ENCODE measurements at regions not wholly inside any gene's neighbourhood (a gene's known extent, or its start where the extent isn't known, plus 50 kb on each side); places are given as distances from the start of the nearest gene placed in this dataset.
"Not testable (repeated sequence)": the region's sequence is repeated elsewhere in the genome, so short reads cannot be mapped to it uniquely, and the experiment has no call there.

GRCh38 chr14:106185837-106186233 lies 659.5 kb downstream of the TMEM121 start:
- Histone ChIP-seq H3K4me1 (ENCODE audit: control insufficient read depth, low read length) (peaks cover 12% of the 10 kb centered on the region), H3K36me3 (ENCODE audit: control insufficient read depth, low read length) (no peaks in the 10 kb centered on the region), H3F3A (ENCODE audit: control insufficient read depth, insufficient read depth) (no peaks in the 10 kb centered on the region), H3K9me3 (ENCODE audit: control insufficient read depth, insufficient read depth, low read length) (no peaks in the 10 kb centered on the region), H4K20me1 (ENCODE audit: control insufficient read depth, insufficient read depth, low read depth, low read length) (no peaks in the 10 kb centered on the region), H3K27ac (ENCODE audit: low read depth, low read length) (no peak overlapping the region), H3K4me2 (ENCODE audit: low read length) (peak overlapping the region; percentile 35), H3K9me2 (replicated peaks; ENCODE audit: control insufficient read depth, low read length) (no peaks in the 10 kb centered on the region), H3K79me2 (ENCODE audit: control insufficient read depth, low read length) (no peaks in the 10 kb centered on the region), H3K4me3 (ENCODE audit: low read length) (no peak overlapping the region), H3K27me3 (ENCODE audit: control insufficient read depth, low read length) (no peaks in the 10 kb centered on the region)
- TF ChIP-seq EZH2phosphoT487 (IDR thresholded peaks at IDR 0.05; ENCODE audit: borderline replicate concordance, low read length): no peak
- peak; percentile 79 for TF ChIP-seq CTCF (IDR thresholded peaks at IDR 0.05; ENCODE audit: low read depth, low read length, poor library complexity, severe bottlenecking)

GRCh38 chr14:106187216-106187615 lies 660.8 kb downstream of the TMEM121 start:
- Histone ChIP-seq H3K4me2 (ENCODE audit: low read length) (no peak overlapping the region), H3K9me3 (ENCODE audit: control insufficient read depth, insufficient read depth, low read length) (no peaks in the 10 kb centered on the region), H3K4me1 (ENCODE audit: control insufficient read depth, low read length) (peaks cover 12% of the 10 kb centered on the region), H3F3A (ENCODE audit: control insufficient read depth, insufficient read depth) (no peaks in the 10 kb centered on the region), H4K20me1 (ENCODE audit: control insufficient read depth, insufficient read depth, low read depth, low read length) (no peaks in the 10 kb centered on the region), H3K36me3 (ENCODE audit: control insufficient read depth, low read length) (no peaks in the 10 kb centered on the region), H3K27ac (ENCODE audit: low read depth, low read length) (no peak overlapping the region), H3K79me2 (ENCODE audit: control insufficient read depth, low read length) (no peaks in the 10 kb centered on the region), H3K4me3 (ENCODE audit: low read length) (no peak overlapping the region), H3K9me2 (replicated peaks; ENCODE audit: control insufficient read depth, low read length) (no peaks in the 10 kb centered on the region), H3K27me3 (ENCODE audit: control insufficient read depth, low read length) (no peaks in the 10 kb centered on the region)
- TF ChIP-seq CTCF (IDR thresholded peaks at IDR 0.05; ENCODE audit: low read depth, low read length, poor library complexity, severe bottlenecking): no peak
- TF ChIP-seq EZH2phosphoT487 (IDR thresholded peaks at IDR 0.05; ENCODE audit: borderline replicate concordance, low read length): no peak

GRCh38 chr14:106192701-106193100 lies 666.3 kb downstream of the TMEM121 start:
- H3K9me3 ChIP-seq (ENCODE audit: control insufficient read depth, insufficient read depth, low read length); H3K79me2 ChIP-seq (ENCODE audit: control insufficient read depth, low read length); H3K4me3 ChIP-seq (ENCODE audit: low read length): not testable (repeated sequence)

DNA sequence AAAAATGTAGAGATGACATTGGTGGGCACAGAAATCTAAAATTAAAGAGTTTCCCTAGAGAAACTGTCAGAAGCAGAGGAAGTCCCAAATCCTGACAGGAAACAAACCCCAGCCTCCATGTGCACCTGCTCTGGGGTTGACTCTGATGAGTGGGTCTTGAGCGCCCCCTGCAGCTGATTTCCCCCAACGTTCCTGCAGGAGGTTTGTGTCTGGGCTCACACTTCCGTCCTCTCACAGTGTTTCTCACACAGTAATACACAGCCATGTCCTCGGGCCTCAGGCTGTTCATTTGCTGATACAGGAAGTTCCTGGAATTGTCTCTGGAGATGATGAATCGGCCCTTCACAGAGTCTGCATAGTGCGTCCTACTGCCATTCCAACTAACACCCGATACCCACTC lies 670.1 kb downstream of the TMEM121 start:
- not testable (repeated sequence) for H3K4me1 ChIP-seq (ENCODE audit: control insufficient read depth, low read length); H3K9me2 ChIP-seq (replicated peaks; ENCODE audit: control insufficient read depth, low read length); H3K27ac ChIP-seq (ENCODE audit: low read depth, low read length); H3K4me3 ChIP-seq (ENCODE audit: low read length); H3F3A ChIP-seq (ENCODE audit: control insufficient read depth, insufficient read depth); H3K27me3 ChIP-seq (ENCODE audit: control insufficient read depth, low read length); H3K79me2 ChIP-seq (ENCODE audit: control insufficient read depth, low read length); H3K9me3 ChIP-seq (ENCODE audit: control insufficient read depth, insufficient read depth, low read length); H4K20me1 ChIP-seq (ENCODE audit: control insufficient read depth, insufficient read depth, low read depth, low read length); H3K4me2 ChIP-seq (ENCODE audit: low read length); H3K36me3 ChIP-seq (ENCODE audit: control insufficient read depth, low read length)
- peak; percentile 58 for TF ChIP-seq CTCF (IDR thresholded peaks at IDR 0.05; ENCODE audit: low read depth, low read length, poor library complexity, severe bottlenecking)

More at GRCh38 chr14:106192701-106193100, 666.3 kb downstream of the TMEM121 start:
- H3K4me1 ChIP-seq (ENCODE audit: control insufficient read depth, low read length); H3K4me2 ChIP-seq (ENCODE audit: low read length); H3K36me3 ChIP-seq (ENCODE audit: control insufficient read depth, low read length); H3K27ac ChIP-seq (ENCODE audit: low read depth, low read length); H3K27me3 ChIP-seq (ENCODE audit: control insufficient read depth, low read length); H3K9me2 ChIP-seq (replicated peaks; ENCODE audit: control insufficient read depth, low read length); H3F3A ChIP-seq (ENCODE audit: control insufficient read depth, insufficient read depth); H4K20me1 ChIP-seq (ENCODE audit: control insufficient read depth, insufficient read depth, low read depth, low read length): not testable (repeated sequence)

DNA sequence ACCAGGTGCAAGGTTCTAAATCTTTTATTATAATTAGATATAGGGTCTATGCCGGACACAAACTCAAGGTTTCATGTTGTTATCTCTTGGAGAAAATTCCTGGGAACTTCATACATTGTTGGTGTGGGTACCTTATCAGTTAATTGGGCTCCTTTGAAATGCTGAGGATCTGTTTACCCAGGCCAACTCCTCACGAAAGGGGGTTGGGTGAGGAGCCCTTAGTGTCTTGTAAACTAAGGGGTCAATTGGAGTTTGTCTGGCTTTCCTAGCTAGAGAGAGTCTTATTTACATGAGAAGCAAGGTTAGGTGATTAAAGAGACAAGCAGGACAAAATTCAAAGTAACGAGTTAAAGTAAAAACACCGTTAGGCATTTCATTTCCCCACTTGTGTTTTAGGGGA lies 670.9 kb downstream of the TMEM121 start:
- not testable (repeated sequence) for H3K79me2 ChIP-seq (ENCODE audit: control insufficient read depth, low read length); H3K36me3 ChIP-seq (ENCODE audit: control insufficient read depth, low read length); H3K27ac ChIP-seq (ENCODE audit: low read depth, low read length); H3K4me3 ChIP-seq (ENCODE audit: low read length); H3K9me3 ChIP-seq (ENCODE audit: control insufficient read depth, insufficient read depth, low read length); H3K4me1 ChIP-seq (ENCODE audit: control insufficient read depth, low read length); H4K20me1 ChIP-seq (ENCODE audit: control insufficient read depth, insufficient read depth, low read depth, low read length); H3F3A ChIP-seq (ENCODE audit: control insufficient read depth, insufficient read depth); H3K27me3 ChIP-seq (ENCODE audit: control insufficient read depth, low read length); H3K4me2 ChIP-seq (ENCODE audit: low read length); H3K9me2 ChIP-seq (replicated peaks; ENCODE audit: control insufficient read depth, low read length)

All from DOHH2 (cell line).